HG02870 (cell line): ENCODE measurements at regions not wholly inside any gene's neighbourhood (a gene's known extent, or its start where the extent isn't known, plus 50 kb on each side); places are given as distances from the start of the nearest gene placed in this dataset.
"Not testable (repeated sequence)": the region's sequence is repeated elsewhere in the genome, so short reads cannot be mapped to it uniquely, and the experiment has no call there.

Experiments
- ATAC-seq: cut with Tn5 transposase; IDR thresholded peaks from one replicate; pipeline ENCODE4 v1.9.1; 2021; ENCODE audit warnings: mild to moderate bottlenecking, moderate library complexity; ENCODE audit not compliant: unreplicated experiment

- ATAC-seq: no peak
These were observed 265.2 kb downstream of the QDPR start for GRCh38 chr4:17246656-17247055.

DNA sequence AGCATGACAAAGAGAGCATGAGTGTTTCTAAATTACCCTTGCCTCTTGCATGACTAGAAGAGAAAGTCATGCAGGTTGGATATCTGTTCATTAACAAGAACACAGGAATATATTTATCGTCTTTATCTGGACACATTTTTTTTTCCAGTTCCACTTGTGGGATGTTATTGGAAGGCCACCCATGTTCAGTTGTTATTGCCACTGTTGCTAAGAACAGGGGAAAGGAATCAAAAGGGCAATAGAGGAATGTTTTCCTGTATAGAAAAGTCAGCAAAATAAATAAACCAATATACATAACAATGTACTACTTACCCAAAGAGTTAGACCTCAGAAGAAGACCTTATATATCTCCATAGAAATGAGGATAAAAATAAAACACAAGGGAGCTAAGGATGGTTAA, 270.1 kb downstream of the QDPR start:
- no peak for ATAC-seq

- no peak for ATAC-seq
These were observed 273.3 kb downstream of the QDPR start for GRCh38 chr4:17238633-17239032.

- no peak for ATAC-seq
These were observed 275.2 kb downstream of the QDPR start for GRCh38 chr4:17236686-17237085.

DNA sequence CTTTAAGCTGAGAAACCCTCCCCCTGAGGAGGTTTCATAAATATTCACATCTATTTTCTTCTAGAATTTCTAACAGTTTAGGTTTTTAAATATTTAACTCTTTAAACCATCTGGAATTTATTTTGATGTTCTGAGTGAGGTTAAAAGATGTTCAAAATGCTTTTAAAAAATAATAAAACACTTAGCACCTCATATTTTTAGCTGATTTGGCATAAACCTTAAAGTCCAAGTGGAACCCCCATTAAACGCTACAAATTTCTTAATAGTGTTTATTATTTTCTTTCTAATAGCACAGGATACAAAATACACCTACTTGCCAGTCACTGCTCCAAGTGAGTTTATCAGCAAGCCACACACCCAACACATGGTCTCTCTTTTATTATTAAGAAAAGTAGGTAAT, 277.2 kb downstream of the QDPR start:
- ATAC-seq: no peak

DNA sequence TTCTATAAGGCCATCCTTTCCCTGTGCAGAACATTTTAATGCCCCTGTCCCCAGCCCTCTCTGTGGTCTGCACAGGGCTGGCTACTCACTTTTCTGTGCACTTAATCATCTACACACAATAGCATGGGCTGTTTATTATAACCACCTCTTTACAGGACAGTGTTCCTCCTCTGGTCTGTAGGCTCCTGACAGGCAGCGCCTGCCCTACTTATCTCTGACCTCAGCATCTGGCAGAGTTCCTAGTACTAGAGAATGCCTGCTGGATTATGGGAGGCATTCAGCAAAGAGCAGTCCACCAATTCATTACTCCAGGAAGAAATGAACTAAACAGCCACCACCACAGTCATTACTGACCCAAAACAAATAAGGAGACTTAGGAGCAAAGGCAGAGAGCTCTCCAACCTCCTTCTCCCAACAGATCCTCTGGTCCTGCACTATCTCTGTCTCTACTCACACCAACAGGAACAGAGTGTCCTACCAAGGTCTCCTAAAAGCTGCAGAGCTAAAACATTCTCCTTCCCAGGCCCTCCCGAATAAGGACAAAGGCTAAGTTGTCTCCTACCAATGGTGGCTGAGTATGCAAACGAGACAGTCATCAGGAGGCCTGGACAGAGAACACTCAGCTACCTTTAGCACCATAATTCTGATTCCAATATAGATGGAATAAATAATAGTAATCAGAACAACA, 279.2 kb downstream of the QDPR start:
- ATAC-seq: no peak

- not testable (repeated sequence) for ATAC-seq
These were observed 279.9 kb downstream of the QDPR start for GRCh38 chr4:17231880-17232475.

GRCh38 chr4:17230727-17231126, 281.2 kb downstream of the QDPR start:
- ATAC-seq: no peak

GRCh38 chr4:17220816-17221215, 291.1 kb downstream of the QDPR start:
- ATAC-seq: no peak

DNA sequence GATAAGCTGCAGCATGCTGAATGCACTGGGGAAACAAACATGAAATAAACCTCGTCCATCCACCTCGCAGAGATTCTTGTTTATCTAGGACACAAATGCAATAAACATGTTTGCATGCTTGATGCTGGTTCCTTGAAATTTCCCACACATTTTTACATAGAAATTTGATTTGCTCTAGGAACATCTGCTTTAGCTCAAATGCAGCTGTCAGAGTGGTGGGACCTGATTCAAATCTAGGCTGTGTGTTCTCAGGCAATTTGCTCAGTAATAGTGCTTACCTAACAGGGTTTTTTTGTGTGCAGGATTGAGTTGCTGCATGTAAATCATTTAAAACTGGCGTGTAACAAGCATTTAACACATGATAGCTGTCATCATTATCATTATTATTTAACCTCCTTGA, 293.1 kb downstream of the QDPR start:
- no peak for ATAC-seq

GRCh38 chr4:17206829-17207801, 304.8 kb downstream of the QDPR start:
- peak; percentile 73 for ATAC-seq

DNA sequence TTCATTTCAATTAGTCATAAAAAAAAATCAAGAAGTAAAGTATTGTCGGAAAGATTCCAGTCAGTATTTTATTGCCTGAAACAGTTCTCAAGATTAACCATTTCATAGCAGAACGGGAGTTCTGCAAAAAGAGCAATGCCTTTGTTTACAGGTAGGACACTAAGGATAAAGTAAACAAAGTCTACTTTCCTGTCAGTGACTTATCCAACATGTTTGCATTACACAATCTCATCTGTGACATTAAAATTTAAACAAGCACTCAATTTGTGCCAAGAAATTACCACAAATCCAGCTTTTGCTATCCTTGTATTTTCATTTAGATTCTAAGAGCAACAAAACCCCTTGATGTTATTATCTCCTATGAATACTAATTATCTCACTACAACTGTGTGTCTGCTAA, 306.5 kb upstream of the LDB2 start:
- no peak for ATAC-seq

GRCh38 chr4:17203797-17204196, 305.4 kb upstream of the LDB2 start:
- no peak for ATAC-seq

DNA sequence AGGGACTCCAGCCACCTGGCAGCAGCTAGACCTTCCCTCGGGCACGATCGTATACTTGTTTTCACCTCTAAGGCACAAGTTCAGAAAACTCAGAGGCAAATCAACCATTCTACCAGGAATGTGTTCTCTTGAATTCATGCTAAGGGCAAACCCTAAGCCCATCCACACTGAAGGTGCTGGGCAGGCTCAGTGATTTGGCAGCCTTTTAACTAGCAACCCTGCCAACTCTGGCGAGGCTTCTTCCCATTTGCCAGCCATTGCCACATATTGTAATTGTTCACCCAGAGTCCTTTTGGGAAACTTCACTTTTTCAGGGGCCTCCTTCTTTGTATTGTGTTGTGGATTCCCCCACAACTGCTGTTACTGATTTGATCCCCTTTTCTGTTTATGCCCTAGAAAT, 298.6 kb upstream of the LDB2 start:
- ATAC-seq: no peak

GRCh38 chr4:17195461-17196275, 297.2 kb upstream of the LDB2 start:
- ATAC-seq: no peak

GRCh38 chr4:17194586-17194985, 296.1 kb upstream of the LDB2 start:
- ATAC-seq: no peak

DNA sequence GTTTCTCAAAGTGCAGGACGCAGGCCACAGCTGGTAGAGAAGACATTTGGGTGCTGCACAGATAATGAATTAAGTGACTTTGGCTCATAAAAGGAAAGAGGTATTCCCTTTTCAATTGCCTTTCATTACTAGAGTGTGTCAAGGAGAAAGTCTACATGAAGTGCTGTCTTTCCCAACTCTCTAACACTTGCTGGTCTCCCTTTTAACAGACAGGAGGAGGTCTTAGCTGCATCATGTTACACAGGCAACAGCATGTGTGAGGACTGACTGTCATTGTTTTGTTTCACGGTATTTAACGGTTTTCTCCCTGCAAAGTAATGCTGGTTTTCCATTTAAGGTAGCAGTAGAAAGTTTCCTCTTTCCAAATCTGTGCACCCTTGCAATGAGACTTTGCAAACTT, 291.3 kb upstream of the LDB2 start:
- no peak for ATAC-seq

GRCh38 chr4:17189401-17189720, 290.9 kb upstream of the LDB2 start:
- ATAC-seq: no peak

- ATAC-seq: no peak
These were observed 290.3 kb upstream of the LDB2 start for GRCh38 chr4:17188547-17189400.

DNA sequence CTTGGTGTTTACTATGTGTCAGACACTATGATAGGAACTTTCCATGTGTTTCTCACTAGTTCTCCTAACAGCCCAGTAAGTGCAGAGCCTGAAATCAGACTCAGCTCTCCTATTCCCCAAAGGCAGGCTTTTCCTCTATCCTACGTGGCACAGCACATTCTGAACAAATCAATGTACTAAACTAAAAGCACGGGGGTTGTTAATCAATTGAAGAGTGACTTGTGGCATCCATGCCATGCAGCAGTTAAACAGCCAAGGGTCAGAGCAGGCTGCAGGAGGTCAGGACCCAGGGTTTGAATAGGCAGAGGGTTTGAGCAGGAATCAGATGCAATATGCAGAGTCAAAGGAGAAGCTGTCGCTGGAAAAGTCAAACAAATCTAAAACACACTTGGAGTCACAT, 289.7 kb upstream of the LDB2 start:
- no peak for ATAC-seq
